HG02588 (cell line): ENCODE measurements at regions not wholly inside any gene's neighbourhood (a gene's known extent, or its start where the extent isn't known, plus 50 kb on each side); places are given as distances from the start of the nearest gene placed in this dataset.

Experiments
- ATAC-seq: cut with Tn5 transposase; IDR thresholded peaks from one replicate; pipeline ENCODE4 v1.9.1; 2021; ENCODE audit warnings: mild to moderate bottlenecking, moderate library complexity; ENCODE audit not compliant: unreplicated experiment

GRCh38 chr13:74045583-74045982, 88.6 kb downstream of the KLF12 start:
- ATAC-seq: no peak

- no peak for ATAC-seq
Measured at GRCh38 chr13:74043237-74043636, 91.0 kb downstream of the KLF12 start.

- peak; percentile 93 for ATAC-seq
Measured at GRCh38 chr13:74040200-74040599, 94.0 kb downstream of the KLF12 start.

- ATAC-seq: no peak
Measured at GRCh38 chr13:74039667-74040066, 94.5 kb downstream of the KLF12 start.

GRCh38 chr13:74039154-74039553, 95.0 kb downstream of the KLF12 start:
- ATAC-seq: no peak

GRCh38 chr13:74037762-74038161, 96.4 kb downstream of the KLF12 start:
- no peak for ATAC-seq

GRCh38 chr13:74036373-74036772, 97.8 kb downstream of the KLF12 start:
- ATAC-seq: no peak

GRCh38 chr13:74035896-74036295, 98.3 kb downstream of the KLF12 start:
- no peak for ATAC-seq

- no peak for ATAC-seq
Measured at GRCh38 chr13:74032325-74032724, 101.9 kb downstream of the KLF12 start.

GRCh38 chr13:74027161-74027779, 106.9 kb downstream of the KLF12 start:
- ATAC-seq: peak; percentile 34

GRCh38 chr13:74026753-74027152, 107.5 kb downstream of the KLF12 start:
- peak; percentile 95 for ATAC-seq

GRCh38 chr13:74025369-74025768, 108.8 kb downstream of the KLF12 start:
- no peak for ATAC-seq

- ATAC-seq: no peak
Measured at GRCh38 chr13:74024856-74025255, 109.3 kb downstream of the KLF12 start.

- no peak for ATAC-seq
Measured at GRCh38 chr13:74024314-74024713, 109.9 kb downstream of the KLF12 start.

GRCh38 chr13:74023484-74023883, 110.7 kb downstream of the KLF12 start:
- no peak for ATAC-seq

GRCh38 chr13:74021505-74021904, 112.7 kb downstream of the KLF12 start:
- no peak for ATAC-seq

GRCh38 chr13:74018062-74018431, 116.2 kb downstream of the KLF12 start:
- no peak for ATAC-seq

GRCh38 chr13:74017301-74018061, 116.7 kb downstream of the KLF12 start:
- peak; percentile 80 for ATAC-seq

- ATAC-seq: no peak
Measured at GRCh38 chr13:74015137-74015536, 119.1 kb downstream of the KLF12 start.

- ATAC-seq: no peak
Measured at GRCh38 chr13:74009100-74009668, 125.0 kb downstream of the KLF12 start.

GRCh38 chr13:74006666-74007065, 127.5 kb downstream of the KLF12 start:
- no peak for ATAC-seq
